Hematopoietic multipotent progenitor cell treated with erythropoietin and hydrocortisone succinate and interleukin-3 and kit ligand, for 4 days (in vitro differentiated cells): ENCODE measurements at regions not wholly inside any gene's neighbourhood (a gene's known extent, or its start where the extent isn't known, plus 50 kb on each side); places are given as distances from the start of the nearest gene placed in this dataset.

ENCODE experiments used
- DNase-seq: peaks from one replicate; pipeline ENCODE4 v3.0.0-alpha.2; 2015

GRCh38 chr2:181252262-181253148, 204.7 kb upstream of the ITGA4 start:
- peak; percentile 60 for DNase-seq

DNA sequence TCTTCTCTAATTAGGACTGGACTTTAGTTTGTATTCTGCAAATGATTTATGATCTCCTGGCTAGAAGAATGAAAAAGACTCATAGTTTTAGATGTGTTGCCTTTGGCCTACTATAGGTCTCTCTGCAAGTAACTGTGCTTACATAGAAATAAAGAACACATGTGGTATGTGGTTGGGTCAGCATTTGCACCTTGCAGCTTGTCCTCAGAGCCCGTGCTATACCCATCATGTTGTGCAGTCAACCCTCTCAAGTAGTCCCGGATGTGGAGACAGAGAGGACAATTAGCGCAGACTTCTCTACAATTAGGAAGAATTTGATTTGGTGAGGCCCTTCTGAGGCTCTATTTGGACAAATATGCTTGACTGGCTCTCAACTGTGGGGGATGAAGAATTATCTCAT, 203.7 kb upstream of the ITGA4 start:
- DNase-seq, result no peak

GRCh38 chr2:181255651-181256050, 201.5 kb upstream of the ITGA4 start:
- DNase-seq, result peak; percentile 50

DNA sequence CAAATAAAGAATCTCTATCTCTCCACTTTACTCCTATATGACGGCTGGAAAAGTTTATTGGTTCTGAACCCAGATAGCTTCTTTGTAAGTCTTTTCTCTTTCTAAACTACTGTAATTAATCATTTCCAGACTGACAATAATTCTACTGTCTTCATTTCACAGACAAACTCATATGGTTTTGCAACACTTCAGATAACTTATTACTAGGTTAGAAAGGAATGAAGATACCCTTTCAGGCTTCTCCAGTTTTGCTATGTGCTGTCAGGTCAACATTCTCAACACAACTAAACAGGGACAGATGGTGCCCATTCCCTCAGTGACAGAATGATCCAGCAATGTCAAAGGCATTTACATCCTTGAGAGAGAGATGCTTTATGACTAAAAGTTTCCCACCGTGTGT, 198.5 kb upstream of the ITGA4 start:
- no peak for DNase-seq

GRCh38 chr2:181262782-181263181, 194.4 kb upstream of the ITGA4 start:
- no peak for DNase-seq

DNA sequence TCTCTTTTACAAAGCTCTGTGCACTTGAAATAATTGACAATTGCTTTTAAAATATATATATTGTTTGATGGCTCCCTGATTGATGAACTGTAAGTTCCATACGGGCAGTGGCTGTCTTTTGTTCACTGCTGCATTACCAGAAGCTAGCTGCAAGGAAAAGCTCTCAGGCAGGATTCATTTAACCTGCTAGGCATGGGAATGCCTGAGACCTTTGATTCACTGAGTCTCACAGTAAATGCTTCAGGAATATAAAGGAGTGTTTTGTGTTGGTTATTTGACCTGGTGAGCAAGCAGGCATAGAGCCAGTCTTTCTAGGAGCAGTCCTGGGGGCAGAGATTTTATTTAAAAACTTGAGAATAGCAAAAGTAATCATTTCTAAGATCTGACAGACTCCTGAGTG, 193.2 kb upstream of the ITGA4 start:
- DNase-seq, result no peak

GRCh38 chr2:181264441-181264840, 192.7 kb upstream of the ITGA4 start:
- DNase-seq, result no peak

DNA sequence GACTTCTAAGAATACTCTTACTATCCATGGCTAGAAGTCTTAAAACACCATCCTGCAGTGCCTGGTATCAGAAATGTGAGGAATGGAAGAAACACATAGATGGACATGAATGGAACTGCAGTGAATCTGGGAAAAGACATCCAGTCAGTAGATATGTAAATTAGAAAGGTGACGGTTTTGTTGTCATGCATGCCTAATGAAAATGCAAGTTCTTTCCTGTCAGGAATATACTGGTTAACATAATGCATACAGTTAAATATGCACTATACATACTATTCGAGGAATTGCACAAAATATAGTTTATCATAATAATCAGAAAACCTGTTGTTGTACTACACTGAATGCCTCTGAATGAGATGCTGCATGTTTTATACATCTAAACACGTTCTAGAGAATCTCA, 190.6 kb upstream of the ITGA4 start:
- no peak for DNase-seq

DNA sequence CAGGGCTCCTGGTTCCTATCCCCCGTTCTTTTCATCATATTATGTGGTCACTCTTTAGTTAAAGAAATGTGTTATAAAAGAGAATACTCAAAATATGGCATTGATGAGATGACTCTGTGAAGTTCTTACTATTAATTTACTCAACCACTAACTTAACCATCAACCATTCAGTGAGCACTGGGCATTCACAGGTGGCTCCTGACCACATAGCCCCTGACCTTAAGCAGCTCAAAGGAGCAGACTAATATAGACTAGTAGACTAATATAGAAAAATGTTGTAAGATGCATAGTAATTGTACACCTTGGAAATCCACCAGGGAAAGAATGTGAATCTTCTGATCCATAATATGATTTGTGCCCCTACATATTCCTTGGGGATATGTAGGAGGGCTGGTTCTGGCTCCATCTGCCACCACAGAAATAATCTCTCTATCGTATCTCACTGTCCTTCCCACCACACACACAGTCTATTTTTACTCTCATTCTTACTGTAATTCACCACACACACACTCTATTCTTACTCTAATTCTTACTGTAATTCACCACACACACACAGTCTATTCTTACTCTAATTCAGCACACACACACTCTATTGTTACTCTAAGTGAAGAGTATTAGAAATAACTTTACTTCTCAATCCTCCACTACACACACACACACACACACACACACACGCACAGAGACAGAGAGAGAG, 188.9 kb upstream of the ITGA4 start:
- DNase-seq, result no peak

- no peak for DNase-seq
Observed at GRCh38 chr2:181273986-181274385, 183.2 kb upstream of the ITGA4 start.

- peak; percentile 34 for DNase-seq
Observed at GRCh38 chr2:181275643-181276070, 181.5 kb upstream of the ITGA4 start.

- peak; percentile 52 for DNase-seq
Observed at GRCh38 chr2:181281206-181281832, 175.9 kb upstream of the ITGA4 start.

DNA sequence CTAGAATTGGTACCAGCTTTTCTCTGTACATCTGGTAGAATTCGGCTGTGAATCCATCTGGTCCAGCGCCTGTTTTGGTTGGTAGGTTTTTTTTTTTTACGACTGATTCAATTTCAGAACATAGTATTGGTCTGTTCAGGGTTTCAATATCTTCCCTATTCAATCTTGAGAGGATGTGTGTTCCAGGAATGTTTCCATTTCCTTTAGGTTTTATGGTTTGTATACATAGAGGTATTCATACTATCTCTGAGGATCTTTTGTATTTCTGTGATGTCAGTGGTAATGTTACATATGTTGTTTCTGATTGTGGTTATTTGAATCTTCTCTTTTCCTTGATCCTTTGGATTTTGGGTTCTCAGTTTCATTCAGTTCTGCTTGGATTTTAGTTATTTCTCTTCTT, 172.1 kb upstream of the ITGA4 start:
- no peak for DNase-seq

- DNase-seq, result no peak
Observed at GRCh38 chr2:181289698-181290097, 167.5 kb upstream of the ITGA4 start.

GRCh38 chr2:181290182-181290581, 167.0 kb upstream of the ITGA4 start:
- DNase-seq, result no peak

DNA sequence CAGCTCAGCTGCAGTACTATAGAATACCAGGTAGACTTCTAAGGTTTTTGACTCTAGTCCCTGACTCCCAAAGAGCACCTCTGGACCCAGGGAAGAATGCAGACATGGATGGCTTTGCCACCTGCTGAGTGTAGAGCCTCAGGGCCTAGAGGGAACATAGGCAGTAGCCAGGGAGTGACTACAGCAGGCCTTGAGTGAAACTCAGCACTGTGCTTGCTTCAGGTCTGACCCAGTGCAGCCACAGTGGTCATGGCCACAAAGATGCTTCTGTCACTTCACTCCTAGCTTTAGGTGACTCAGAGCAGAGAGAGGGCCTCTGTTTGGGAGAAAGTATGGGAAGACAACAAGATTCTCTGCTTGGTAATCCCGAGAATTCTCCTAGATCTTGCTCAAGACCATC, 162.2 kb upstream of the ITGA4 start:
- DNase-seq, result no peak

DNA sequence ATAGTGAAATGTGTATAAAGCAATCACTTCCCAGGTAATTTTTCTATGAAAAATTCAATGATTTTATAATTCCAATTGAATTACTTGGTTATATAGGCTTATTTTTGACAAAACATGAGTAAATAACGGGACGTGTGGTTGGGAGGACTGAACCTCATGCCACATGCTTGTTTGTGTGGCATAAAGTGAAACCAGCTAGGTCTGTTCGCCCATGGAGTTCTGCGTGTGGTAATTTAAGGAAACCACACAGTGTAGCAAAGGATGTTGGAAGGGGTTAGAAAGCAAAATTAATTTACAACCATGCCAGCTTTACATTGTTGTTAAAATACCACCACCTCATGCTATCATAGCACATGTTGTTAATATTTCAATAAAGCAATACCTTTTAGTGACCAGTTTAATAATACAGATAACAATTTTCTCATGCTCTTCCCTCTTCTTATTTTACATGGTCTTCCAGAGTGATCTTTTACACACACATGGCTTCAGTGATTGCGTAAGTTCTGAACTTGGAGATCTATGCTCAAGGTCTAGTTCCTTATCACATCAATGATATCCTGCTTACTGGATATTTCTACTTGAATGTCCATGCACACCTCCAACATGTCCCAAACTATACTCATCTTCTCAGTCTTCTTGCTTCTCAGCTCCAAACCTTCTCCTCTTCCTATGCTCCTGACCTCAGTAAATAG, 156.4 kb upstream of the ITGA4 start:
- DNase-seq, result peak; percentile 84

- peak; percentile 94 for DNase-seq
Observed at GRCh38 chr2:181304011-181304844, 153.0 kb upstream of the ITGA4 start.

- peak; percentile 98 for DNase-seq
Observed at GRCh38 chr2:181305301-181306123, 151.7 kb upstream of the ITGA4 start.

DNA sequence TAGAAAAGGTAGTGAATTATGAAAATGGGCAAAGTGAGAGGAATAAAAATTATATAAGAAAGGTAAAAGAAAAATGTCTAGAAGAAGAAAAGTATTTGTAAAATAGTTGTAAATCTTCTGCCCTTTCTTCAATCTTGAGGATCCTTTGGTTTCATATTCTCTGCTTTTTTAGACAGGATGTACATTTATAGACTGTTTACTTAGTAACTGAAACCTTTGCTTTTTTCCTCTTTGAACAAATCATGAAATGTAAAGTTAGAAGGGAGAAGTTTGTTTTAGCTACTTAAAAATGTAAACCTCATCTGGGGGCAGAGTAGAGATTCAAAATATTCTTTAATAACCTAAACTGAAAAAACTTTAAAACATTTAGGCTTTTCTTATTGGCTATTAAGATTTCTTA, 150.4 kb upstream of the ITGA4 start:
- DNase-seq, result no peak
